DMS114 treated with DMSO at 0.1 percent for 48 hours (cell line): ENCODE measurements at regions not wholly inside any gene's neighbourhood (a gene's known extent, or its start where the extent isn't known, plus 50 kb on each side); places are given as distances from the start of the nearest gene placed in this dataset.

ENCODE experiments used
- DNase-seq: peaks from one replicate; lab custom pipeline; 2025; ENCODE audit not compliant: unreplicated experiment; lab: John Stamatoyannopoulos, UW

DNA sequence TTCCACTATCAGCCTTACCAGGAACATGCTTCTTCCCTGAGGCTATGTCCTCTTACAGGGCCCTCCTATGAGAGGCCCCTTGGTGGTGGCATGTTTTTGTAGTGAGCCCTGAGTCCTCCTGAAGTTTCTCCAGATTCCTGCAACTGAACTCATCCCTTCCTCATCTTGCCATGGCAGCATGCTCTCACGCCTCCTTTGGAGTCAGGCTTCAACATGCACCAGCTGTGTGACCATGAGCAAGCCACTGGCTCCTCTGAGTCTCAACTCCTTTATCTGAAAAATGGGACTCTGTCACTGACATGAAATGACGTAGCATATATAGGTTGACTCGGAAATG lies 216.3 kb upstream of the TLE3 start:
- DNase-seq = no peak

GRCh38 chr15:70313099-70314017 lies 215.6 kb upstream of the TLE3 start:
- DNase-seq = no peak

DNA sequence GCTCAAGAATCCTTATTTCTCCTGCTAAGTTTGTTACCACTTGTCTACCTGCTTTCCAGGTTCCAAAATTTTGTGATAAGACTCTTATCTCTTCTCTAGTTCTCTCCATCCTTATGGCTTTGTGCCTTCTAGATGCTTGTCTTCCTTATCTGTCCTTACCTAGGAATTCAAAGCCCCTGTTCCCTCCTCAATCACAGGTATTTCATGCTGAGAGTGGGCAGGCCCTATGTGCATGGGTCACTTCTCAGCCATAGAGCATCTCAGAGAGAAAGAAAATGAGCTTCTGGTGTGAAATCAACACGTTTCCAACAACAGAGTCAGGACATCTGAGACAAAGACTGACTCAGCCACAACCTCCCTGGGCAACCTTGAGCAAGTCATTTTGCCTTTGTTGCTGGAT lies 214.1 kb upstream of the TLE3 start:
- no peak for DNase-seq

DNA sequence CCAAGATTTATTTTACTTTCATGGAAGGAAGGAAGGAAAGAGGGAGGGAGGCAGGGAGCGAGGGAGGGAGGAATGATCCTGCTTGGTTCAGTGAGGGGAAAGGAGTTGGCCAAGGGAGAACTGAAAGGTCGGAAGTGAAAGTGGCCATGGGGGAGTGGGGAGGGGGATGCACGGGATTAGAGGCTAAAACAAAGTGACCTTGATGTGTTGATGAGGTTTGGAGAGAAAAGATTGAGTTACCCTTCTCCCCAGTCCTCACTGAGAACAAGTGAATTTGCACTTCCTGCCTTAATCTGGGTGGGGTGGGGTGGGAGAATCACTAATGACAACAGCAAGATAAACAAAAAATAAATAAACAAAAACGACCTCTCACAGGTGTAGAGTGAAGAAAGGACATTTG lies 212.0 kb upstream of the TLE3 start:
- no peak for DNase-seq

DNA sequence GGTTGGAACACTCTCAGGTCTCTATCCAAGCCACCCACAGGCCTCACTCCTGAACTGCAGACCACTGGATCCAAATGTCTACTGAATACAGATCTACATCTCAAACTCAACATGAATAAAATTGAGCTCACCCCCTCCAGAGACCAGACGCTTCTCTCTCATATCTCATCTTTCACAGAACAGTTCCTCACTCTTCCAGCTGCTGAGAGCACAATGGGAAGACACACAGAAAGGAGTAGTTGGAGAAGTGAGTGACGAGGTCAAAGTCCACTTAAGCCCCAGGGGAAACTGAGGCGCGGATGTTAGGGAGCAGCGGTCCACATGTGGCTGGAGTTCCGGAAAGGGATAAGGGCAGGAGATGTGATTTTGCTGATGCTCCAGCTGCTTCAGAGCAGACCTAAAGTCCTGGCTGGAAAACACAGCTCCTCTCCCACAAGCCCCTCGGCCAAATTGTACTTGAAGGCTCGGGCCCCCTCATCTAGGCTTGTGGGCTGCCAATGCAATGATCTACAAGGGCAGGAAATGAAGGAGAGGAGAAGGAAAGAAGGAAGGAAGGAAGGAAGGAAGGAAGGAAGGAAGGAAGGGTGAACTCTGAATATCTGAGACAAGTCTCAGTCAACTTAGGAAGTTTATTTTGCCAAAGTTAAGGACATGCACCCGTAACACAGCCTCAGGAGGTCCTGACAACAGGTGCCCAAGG lies 211.2 kb upstream of the TLE3 start:
- DNase-seq = no peak

DNA sequence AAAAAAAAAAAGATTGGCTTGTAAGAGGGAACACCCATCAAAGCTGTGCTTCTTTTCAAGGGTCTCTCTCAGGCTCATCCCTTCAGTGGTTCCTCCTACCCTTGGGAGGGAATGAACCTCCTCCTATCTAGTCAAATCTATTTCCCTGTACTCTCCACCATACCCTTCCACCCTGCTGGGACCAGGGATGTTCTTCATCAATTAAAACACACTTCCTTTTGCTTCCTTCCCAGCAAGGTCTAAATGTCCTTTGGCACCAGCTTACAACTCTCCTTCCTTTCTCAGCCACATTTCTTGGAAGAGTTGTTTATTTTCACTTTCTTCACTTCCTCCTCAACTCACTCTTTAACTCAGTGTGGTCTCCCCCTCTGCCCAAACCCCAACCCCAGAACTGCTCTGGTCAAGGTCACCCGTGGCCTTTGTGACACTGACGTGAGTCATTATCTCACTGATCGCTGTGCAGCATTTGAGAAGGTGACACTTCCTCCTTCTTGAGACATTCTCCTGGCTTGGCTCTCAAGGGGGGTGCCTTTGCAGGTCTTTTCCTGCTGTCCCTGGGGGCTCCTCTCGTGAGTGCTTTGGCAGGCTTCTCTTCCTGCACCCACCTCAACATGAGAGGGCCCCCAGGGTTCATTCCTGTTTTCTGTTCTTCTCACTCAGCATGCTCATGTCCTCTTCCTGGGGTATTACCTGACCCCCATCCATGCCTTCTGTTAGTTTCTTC lies 210.5 kb upstream of the TLE3 start:
- DNase-seq = no peak

DNA sequence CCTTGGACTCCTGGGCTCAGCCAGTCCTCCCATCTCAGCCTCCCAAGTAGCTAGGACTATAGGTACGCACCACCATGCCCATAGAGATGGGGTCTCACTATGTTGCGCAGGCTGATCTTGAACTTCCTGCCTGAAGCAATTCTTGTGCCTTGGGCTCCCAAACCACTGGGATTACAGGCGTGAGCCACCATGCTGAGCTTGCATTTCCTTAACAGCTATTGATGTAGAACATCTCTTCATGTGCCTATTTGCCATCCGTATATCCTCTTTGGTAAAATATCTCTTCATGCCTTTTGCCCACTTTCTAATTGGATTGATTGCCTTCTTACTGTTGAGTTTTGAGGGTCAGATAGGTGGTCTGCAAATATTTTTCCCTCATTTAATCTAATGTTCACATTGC lies 208.9 kb upstream of the TLE3 start:
- no peak for DNase-seq

GRCh38 chr15:70306081-70306480 lies 208.4 kb upstream of the TLE3 start:
- no peak for DNase-seq

- DNase-seq = no peak
These were observed 206.3 kb upstream of the TLE3 start for GRCh38 chr15:70303981-70304380.

- no peak for DNase-seq
These were observed 204.6 kb upstream of the TLE3 start for GRCh38 chr15:70302360-70302759.

GRCh38 chr15:70301396-70301795 lies 203.7 kb upstream of the TLE3 start:
- no peak for DNase-seq

DNA sequence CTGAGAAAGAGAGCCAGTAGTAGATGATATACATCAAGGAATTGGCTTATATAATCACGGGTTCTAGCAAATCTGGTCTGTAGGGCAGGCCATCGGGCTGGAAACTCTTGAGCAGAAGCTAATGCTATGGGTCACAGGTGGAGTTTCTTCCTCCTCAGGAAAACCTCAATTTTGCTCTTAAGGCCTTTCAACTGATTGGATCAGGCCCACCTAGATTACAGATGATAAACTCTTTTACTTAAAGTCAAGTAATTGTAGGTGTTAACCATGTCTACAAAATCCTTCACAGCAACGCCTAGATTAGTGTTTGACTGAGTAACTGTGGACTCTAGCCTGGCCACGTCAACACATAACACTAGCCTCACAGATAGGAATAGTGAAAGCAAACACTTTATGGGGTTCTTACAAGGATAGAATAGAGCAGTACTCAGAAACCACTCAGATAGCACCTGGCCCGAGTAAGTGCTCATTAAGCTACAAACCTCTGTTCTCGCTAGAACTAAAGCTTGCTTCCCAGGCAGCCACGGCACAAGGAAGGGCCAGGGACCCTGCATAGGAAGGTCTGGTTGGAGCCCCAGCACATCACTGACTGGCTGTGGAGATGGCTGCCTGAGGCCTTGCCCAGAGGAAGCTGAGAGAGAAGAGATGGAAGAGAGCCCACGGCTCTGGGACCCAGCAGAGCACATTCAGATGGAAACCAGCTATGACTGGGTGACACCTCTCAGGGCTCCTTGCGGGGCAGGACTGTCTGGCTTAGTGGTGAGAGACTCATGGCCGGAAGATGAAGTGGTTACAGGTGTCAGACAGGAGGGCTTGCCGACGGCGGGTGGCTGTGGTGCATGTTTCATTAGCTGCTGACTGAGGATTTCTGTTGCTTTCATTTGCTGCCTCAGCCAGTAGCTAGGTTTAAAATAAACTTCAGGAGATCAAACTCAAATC lies 202.5 kb upstream of the TLE3 start:
- no peak for DNase-seq

DNA sequence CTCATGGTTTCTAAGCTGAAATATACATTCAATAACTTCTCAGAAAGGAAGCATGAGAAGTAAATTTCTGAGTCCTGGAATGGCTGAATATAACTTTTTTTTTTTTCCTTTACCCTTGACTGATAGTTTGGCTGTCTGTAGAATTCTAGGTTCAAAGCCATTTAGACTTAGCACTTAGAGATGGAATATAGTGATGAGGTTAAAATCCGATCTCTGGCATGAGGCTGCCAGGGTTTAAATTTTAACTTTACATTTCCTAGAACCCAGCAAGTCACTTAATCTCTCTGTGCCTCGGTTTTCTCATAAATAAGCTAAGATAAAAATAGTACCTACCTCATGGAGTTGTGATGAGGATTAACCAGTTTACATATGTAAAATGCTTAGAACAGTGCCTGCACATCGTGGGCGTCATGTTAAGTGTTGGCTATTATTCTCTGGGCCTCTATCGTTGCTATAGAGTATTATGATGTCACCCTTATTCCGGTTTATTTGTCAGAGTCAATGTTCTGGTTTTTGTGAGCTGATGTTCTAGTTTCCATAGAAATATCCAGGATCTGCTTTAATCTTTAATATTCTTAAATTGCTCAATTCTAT lies 199.8 kb upstream of the TLE3 start:
- no peak for DNase-seq

DNA sequence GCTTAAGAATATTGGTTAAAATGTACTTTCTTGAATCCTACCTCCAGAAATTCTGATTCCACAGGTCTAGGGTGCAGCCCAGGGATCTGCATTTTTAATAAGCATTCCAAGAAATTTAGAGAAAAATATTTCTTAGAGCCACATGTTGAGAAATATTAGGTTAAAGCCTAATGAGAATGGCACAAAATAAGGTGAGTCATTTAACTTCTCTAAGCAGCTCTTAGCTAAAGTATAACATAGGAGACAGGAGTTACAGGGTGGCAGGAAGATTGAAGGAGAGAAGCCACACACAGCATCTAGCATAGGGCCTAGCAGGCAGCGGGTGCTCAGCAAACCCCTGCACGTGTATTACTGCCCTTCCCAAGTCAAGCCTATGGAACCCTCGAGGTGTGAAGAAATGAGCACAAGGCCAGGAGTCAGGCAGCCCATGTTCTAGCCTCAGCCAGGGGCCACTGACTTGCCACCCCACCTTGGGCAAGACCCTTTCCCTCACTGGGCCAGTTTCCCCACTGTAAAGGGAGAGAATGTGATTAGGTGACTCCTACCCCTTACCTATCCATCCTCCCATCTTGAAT lies 197.1 kb upstream of the TLE3 start:
- no peak for DNase-seq

DNA sequence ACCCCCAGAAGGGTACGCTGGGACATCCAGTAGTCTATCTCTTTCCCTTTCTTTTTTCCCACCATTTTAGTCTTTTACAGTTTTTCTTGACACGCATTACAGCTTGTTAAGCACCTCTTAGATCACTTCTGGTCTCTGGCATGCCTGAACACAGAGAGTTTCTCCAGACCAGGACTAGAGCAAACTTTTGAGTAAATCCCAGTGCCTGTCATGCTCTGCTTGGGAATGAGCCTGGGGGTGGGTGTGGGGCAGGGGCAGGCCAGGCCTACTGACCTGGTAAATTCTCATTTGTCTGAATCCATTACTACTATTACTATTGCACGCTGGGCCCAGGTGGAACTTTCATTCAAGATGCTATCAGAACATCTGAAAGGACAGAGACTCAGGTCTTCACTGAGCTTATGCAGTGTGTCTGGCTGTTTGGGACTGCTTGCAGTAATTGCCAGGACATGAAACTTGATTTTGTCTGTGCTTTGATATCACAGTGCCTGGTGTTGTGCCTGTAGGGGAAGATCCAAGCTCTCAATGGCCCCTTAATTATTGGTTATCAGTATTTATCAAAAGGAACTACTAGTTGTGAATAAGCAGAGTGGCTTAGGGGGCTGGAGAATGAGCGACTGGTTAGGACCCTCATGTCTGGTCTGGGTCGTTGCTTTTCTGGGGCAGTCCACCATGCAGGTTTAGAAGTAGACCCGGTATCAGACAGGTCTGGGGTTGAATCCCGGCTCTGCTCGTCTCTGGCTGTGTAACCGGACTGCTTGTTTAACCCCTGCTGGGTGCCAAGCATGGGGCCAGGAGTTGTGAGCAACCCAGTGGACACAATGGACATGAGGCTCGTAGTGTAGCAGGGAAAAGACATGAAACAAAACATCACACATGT lies 196.1 kb upstream of the TLE3 start:
- DNase-seq = no peak

- no peak for DNase-seq
These were observed 195.4 kb upstream of the TLE3 start for GRCh38 chr15:70293138-70293537.

DNA sequence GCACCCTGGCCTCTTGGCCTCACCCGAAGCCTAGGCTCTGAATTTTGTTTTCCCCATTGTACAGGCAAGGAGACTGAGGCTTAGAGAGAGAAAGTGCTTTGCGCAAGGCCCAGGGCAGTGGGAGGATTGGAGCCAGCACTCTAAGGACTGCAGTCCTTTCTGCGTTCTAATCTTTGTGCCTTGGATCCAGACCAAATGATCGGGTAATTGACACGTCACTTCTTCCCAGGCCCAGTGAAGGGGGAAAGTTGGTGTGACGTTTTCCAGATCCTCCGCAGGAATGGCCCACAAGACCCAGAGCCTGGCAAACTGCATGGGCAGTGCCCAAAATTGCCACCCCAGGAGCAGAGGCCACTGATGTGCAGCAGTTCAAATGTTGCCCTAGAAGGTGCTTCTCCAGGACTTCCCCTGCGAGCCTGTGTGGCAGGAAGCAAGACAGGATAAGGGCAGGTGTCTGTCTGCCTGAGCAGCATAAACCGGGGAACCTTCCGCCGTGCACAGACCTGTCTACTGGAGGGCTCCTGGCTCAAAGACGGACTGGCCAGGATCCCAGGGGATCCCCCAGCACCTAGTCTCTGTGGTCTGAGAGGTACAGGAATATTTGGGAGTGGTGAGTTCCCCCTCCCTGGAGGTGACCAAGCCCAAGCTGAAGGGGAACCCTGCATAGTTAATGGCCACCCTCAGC lies 194.5 kb upstream of the TLE3 start:
- no peak for DNase-seq

DNA sequence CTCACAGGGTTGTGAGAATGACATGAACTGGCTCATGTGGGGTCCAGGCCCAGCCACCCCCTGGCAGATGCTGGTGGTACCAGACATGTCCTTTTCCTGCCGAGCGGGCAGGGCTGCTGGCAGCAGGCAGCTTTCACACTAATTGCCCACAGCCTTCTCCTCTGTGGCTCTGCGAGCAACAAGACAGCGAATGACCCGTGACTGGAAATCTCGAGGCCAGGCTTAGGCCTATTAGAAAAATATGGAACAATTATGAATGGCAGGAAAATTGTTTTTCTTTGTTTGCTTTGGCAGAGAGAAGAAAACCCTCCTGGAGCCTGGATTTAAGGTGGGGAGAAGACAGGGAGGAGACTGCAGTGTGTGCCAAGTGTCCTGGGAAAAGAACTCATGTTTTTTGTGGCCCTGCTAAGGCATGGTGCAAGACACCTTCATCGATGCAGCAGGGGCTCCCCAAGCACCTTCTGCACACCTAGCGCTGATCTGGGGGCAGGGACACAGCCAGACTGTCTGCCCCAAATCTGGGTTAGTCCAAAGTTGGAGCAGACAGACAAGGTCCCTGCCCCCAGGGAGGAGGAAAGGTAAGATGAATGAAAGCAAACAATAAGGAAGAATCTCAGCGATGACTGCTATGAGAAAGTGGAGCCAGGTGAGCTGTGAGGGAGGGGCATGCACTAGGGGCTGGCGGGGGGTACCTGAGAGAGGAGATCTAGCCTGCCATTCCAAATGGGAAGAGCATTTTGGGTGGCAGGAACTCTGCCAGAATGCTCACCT lies 193.8 kb upstream of the TLE3 start:
- DNase-seq = no peak
